GM12891 (cell line): ENCODE measurements at regions not wholly inside any gene's neighbourhood (a gene's known extent, or its start where the extent isn't known, plus 50 kb on each side); places are given as distances from the start of the nearest gene placed in this dataset.

Experiments
- POLR2A ChIP-seq: IDR thresholded peaks from 2 replicates; pipeline ENCODE4 v1.6.1; 2011; ENCODE audit warnings: low read depth, low read length, control low read depth
- POLR2AphosphoS5 ChIP-seq: IDR thresholded peaks from 2 replicates; pipeline ENCODE4 v1.6.1; 2011; ENCODE audit warnings: low read depth, low read length, control low read depth
- POU2F2 ChIP-seq: IDR thresholded peaks from 2 replicates; pipeline ENCODE4 v1.6.1; 2011; ENCODE audit warnings: low read depth, mild to moderate bottlenecking, control low read depth, low read length, moderate library complexity
- SPI1 ChIP-seq: IDR thresholded peaks from 2 replicates; pipeline ENCODE4 v1.6.1; 2011; ENCODE audit warnings: low read depth, low read length, control low read depth
- TAF1 ChIP-seq: IDR thresholded peaks from 2 replicates; pipeline ENCODE4 v1.6.1; 2011; ENCODE audit warnings: low read depth, low read length, control low read depth

DNA sequence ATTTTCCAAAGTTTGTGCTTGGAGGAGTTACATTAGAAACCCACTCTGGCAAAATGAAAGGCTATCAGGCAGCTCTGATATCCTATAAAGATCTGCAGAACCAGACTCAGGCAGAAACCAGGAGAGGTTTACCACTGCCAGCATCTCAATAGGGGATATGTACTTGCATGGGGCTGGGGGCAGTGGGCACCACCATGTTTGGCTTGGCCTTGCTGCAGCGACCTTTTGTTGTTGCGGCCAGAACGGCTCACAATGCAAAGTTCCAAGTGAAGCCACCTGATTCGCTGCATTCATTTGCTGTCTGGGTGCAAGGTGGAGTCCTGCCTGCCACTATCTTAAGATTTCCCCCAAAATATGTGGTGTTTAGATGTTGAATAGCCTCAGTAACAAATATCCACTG, 81.3 kb downstream of the COPS8 start:
- no peak for TF ChIP-seq POLR2A
- TF ChIP-seq TAF1, result no peak
- no peak for TF ChIP-seq POLR2AphosphoS5
- no peak for TF ChIP-seq POU2F2
- no peak for TF ChIP-seq SPI1
